ENCODE measurements at regions not wholly inside any gene's neighbourhood (a gene's known extent, or its start where the extent isn't known, plus 50 kb on each side); places are given as distances from the start of the nearest gene placed in this dataset.

DNA sequence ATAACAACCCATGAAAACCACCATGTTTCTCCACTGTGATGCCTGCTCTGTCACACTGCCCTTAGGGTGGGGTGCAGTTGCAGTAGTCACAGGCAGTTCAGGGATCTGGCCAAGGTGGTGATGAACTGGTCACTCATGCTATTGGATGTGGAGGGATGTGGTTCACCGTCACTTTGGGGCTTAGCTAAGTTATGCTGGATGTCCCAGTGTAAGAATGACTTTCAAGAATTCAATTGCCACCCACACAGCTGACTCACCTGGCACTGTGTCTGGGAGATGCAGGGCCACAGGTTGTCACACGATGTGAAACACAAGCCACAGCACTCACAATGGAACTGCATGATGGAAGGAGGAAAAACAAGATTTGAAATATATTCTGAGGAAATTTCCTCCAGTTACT, 146.1 kb upstream of the CTNNB1 start:
- no peak for DNase-seq

DNA sequence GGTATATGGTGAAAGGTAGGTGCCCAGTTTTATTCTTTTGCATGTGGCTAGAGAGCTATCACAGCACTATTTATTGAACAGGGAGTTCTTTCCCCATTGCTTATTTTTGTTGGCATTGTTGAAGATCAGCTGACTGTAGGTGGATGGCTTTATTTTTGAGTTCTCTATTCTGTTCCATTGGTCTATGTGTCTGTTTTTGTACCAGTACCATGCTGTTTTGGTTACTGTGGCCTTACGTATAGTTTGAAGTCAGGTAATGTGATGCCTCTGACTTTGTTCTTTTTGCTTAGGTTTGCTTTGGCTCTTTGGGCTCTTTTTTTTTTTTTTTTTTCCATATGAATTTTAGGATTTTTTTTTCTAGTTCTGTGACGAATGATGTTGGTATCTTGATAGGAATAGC, 139.2 kb upstream of the CTNNB1 start:
- no peak for DNase-seq

DNA sequence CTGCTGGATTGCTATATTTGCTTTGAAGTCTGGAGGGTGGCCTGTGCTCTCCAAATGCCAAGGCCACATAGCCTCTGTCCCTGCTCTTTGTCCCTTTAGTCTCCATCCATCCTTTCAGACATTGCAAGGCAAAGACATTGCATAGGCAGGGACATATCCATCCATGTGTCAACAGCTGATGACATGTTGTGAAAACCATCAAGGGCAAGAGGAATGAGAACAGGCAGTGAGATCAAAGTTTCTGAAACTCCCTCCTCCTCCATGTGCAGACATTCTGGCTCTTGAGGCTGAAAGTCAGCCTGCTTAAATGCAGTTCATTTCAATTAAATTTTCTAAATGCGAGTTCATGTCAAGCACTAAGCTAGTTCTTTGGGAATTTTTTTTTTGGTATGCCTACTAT, 135.2 kb upstream of the CTNNB1 start:
- DNase-seq: no peak

DNA sequence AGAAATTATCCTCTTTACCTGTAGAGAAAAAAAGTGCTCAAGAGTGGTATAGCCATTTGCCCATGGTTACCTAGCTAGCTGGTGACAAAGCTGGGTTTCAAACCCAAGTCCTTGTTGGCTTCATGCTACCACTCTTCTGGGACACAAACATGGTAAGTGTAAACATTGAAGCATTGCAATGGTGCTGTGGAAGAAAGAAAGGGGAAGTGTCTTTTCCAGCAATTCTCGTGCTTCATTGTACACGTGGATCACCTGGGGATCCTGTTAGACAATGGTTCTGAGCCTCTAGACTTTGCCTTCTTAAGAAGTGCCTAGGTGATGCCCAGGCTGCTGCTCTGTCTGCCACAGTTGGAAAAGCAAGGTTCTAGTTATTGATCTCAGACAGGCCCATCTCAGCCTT, 134.8 kb upstream of the CTNNB1 start:
- no peak for DNase-seq

DNA sequence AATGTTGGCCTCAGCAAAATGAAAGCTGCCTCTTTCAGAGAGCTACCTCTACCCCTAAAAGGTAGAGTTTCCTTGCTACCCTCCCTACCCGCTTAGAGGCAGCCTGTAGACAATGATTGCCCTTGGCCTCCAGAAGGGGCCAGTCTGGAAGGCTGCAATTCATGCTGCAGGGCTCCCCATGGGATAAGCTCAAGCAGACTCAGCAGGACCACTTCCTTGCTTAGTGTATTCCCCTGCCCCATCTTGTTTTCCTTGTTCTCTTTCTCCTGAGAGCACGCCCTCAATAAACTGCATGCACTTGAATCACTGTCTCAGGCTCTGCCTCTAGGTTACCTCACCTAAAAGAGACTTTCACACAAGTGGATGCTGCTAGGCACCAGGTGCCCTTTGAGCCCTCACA, 134.0 kb upstream of the CTNNB1 start:
- DNase-seq: no peak

DNA sequence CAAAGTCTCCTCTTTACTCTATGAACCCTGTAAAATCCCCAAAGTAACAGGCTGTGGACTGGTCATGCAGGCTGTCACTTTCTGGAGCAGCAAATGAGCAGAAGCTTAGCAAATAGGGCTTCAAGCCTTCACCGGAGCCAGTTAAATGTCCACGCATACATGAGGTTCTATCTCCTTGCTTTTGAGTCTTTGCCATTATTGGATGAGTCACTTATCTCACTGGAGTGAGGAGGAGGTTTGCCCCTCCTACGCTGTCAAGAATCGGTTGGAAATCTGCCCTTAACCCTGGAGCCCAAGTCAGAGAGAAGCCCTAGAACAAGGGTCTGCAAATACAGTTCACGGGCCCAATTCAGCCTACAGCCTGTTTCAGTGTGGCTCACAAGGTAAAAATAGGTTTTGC, 126.1 kb upstream of the CTNNB1 start:
- DNase-seq: no peak

DNA sequence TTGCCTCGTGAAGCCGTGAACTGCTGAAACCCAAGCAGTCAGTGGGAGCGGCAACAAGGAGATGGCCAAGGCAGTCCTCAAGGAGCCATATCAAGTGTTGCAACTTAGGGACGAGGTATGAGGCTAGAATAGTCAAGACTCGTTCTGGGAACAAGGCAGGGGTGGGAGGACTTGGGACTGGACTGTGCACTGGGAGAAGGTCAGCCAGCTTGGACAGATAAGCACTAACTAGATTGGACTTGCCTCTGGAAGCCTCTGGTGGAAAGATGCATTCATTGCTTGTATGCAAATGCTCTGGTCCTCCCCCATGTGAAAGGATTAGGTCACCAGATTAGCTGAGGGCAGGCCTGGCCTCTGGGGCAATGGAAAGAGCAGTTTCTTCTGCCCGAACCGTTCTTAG, 123.3 kb upstream of the CTNNB1 start:
- no peak for DNase-seq

DNA sequence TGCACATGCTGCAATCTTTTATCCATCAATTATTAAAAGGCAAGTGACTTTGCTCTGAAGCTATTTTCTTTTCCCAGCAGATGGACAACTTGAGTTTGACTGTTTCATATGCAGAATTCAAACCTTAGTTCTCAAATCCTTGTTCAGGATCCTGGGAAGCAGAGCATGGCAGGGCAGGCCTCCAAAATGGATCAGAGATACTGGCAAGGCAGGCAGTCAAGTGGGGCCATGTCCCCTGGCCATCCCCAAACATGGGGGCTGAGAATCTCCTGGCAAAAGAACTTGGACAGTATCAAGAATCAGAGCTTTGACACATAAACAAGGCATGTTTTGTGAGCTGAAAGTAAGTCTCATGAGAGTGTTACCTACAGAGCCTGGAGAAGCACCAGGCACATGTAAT, 122.9 kb upstream of the CTNNB1 start:
- no peak for DNase-seq

DNA sequence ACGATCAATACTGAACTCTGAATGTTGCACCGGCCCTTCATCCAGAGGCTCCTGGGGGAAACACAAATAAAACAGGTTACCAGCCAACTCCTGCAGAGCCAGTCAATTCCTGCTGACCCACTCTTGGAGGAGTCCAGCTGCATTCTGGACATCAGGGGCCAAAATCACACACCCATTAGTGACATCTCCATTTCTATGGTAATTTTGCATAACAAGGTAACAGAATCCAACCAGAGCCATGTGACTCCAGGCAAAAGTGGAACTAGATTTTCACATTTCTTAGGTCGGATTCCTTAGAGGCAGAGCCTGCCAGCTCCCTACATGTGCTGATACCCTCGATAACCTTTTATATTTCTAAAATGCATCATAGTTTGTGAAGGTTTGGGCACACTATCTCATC, 119.2 kb upstream of the CTNNB1 start:
- no peak for DNase-seq

DNA sequence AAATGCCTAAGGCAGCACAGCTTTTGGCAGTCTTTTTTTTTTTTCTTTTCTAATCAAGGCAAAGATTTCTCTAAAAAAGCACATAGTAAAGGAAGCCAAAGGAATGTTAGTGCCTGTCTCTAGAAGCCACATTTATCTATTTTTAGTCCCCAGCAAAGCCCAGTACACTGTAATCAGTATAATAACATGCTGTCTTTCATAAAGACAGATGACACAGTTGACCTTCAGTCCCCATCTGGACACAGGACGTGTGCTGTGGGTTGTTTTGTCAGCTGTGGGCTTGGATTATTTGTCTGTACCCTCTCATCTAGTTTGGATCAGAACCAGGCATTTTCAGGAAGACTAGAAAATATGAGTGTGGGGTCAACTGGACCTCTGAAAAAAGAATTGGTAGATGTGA, 110.4 kb upstream of the CTNNB1 start:
- DNase-seq: no peak

DNA sequence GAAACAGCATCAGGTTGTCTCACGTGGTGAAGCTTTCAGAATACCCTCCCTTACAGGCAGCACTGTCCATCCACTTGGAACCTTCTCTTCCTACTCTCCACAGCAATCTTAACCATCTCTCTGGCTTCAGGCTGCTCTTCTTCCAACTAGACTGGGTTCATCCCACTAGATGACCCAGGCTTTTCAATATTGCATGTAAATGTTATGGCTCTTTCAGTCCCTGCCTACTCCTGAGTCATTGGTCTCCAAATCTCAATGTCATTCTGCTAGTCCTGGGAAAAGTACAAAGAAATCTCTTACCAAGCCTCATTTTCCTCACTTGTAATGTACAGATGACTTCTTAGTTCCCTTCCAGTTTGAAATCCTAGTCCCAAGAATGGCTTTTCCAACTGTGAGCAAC, 109.7 kb upstream of the CTNNB1 start:
- DNase-seq: no peak

DNA sequence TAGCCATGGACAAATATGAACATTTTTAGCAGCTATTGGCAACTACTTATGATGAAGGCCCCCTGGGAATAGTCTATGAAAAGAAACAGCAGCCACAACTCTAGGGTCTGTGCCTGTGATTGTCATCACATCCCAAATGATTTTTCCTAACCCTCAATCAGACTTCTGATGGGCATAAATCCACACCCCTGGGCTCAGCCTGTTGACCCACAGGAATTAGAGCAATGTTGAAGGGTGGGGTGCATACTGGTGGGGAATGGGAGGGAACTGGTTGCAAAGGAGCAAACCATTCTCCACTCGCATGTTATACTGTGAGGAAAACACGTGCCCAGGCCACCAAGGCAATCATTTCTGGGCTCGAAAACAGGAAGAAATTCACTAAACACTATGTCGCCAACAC, 106.5 kb upstream of the CTNNB1 start:
- DNase-seq: no peak

DNA sequence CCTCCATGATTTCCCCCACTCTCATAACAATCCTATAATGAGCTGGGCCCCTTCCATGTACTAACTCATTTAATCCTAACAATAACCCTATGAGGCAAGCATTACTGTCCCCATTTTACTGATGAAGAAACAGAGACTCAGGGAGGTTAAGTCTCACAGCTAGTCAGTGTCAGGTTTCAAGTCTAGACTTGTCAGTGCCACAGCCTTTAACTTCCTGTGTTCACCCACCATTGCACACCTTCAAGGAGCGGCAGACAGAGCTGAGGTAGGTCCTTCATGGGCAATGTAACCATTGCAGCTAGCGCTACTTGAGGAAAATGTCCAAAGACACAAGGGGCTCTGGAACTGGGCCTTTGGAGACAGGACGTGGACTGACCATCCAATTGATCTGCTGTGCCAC, 105.8 kb upstream of the CTNNB1 start:
- no peak for DNase-seq

DNA sequence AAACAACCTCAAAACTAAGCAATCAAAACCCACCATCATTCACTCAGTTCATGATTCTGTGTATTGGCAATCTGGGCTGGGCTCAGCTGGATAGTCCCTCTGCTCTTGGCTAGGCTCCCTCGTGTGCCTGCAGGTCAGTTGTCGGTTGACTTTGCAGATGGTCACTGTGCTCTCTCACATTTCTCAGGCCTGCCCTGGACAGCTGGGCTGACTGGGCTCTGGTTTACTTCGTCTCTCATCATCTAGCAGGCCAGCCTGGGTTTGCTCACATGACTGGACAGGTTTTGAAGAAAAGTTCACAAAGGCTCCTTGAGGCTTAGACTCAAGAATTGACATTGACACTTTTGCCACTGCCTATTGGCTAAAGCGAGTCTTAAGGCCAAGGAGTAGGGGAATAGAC, 105.0 kb upstream of the CTNNB1 start:
- DNase-seq: no peak

DNA sequence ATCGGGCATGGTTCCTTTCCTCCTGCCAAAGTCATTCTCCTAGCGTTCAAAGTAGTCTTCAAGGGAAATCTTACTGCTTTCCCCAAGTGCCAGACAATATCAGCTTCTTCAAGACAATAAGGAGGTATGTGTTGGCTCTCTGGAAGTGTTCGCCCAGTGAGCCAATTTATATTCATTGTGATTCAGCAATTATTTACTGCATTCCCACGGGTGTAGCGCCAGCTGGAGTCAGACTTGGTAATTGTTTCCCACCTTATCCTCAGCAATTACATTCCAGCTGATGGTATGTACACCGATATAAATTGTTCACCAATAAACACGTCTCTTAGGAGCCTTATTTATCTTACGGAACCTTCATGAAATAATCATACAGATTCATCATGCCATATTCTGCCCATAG, 103.6 kb upstream of the CTNNB1 start:
- no peak for DNase-seq

DNA sequence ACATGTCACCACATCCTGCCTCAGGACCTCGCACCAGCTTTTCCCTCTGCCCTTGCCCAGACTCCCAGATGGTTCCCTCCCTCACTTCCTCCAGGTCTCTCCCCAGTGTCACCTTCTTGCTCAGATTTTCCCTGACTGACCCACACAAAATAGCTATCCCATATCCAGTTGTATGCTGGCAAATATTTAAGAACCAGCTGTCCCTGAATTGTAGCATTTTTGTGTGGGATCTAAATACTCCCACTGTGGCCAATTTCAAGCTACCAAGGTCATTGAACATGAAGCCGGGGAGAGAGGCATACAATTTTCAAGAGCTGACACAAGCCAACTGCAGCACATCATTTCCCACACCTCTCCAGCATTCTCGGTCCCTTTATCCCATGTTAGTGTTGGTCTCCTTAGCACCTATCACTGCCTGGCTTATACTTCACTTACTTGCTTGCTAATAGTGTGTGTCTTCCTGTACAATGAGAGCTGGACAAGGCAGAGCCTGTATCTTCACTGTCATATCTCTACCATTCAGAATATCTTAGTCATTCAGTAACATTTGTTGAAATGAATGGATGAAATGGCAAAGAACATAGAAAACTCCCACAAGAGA, 101.3 kb upstream of the CTNNB1 start:
- no peak for DNase-seq

DNA sequence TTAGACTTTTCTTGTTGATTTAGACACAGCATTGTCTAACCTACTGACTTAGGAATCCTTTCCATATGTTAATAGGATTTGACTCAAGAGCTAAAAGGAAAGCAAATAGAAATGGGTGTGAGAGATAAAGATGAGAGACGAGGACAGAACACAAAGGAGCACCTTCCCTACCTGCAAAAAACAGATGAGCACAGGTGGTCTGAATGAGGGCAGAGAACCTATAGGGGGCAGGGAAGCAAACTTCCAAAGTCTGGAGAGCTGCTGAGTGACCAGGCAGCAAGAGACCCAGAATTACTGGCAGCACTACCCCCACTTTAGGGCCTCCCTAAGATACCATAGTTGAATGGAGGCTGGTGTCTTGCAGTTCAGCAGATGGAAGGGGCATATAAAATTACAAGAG, 98.1 kb upstream of the CTNNB1 start:
- no peak for DNase-seq

DNA sequence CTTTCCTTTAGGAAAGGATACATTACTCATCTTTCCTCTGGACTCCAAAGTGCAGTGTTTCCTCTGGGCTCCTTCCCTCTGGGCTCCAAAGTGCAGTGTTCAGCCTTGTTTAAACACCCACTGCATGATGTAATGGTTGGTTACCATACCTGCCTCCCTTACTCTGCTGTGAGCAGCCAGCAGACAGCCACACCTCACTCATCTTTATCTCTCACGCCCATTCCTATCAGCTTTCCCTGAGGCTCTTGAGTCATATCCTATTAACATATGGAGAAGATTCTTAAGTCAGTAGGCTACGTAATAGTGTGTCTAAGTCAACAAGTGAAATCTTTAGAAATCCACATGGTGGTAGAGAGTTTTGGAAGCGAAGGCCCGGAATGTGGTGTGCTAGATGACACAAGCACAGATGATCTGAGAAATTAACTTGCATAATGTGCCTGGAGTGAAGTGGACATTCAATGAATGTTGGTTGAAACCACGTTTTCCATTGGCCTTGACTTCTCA, 97.2 kb upstream of the CTNNB1 start:
- DNase-seq: no peak

DNA sequence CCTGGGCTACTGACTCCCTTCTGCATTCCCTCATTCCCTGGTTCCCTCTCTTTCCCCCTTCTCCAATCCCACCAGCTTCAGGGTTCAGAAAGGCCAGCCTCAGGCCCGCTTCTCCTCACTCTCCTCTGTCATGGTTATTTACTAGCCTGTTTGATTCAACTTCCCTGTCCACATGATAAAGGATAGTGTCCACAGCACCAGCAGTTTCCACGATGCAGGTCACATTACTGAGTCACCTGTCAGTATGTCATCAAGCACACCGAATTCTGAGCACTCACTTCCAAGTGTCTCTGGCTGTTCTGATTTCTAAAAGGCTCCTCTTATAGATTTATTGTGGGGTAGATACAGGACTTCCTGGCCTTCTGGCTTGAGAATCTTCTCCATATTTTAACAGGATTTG, 96.6 kb upstream of the CTNNB1 start:
- no peak for DNase-seq

DNA sequence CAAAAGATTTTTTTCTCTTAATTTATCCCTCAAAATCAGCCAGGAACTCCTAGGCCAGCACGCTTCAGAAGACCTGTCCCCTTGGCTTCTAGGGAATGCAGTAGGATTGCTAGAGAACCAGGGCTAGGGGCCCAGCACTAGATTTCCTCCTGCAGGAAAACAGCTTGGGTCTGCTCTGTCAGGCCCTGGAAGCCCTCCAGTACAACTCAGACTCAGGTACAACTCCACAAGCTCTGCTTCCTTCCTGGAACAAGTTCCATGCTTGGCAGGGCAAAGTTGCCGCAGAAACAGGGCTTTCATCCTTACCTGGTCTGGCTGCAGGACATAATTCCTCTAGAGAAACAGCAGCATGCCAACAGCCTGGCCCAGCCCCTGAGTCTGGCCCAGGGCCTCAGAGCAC, 96.1 kb upstream of the CTNNB1 start:
- no peak for DNase-seq

DNA sequence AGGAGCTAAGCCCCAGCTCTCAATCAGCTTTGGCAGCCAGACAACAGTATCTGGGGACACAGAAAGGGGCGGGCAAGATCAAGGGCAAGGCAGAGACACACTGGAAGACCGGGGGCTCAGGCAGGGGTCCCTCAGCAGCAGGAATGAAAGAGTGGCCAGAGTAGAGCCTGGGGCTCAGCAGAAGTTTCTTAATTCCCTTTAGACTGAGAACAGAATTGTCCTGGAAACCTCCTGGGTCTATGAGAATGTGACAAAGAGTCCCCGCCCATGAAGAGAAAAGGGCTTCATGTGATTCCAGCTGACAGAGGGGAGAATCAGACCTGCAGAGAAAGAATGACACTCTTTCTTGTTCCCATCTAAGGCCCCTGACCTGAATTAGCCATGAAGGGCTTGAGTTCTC, 95.2 kb upstream of the CTNNB1 start:
- no peak for DNase-seq

DNA sequence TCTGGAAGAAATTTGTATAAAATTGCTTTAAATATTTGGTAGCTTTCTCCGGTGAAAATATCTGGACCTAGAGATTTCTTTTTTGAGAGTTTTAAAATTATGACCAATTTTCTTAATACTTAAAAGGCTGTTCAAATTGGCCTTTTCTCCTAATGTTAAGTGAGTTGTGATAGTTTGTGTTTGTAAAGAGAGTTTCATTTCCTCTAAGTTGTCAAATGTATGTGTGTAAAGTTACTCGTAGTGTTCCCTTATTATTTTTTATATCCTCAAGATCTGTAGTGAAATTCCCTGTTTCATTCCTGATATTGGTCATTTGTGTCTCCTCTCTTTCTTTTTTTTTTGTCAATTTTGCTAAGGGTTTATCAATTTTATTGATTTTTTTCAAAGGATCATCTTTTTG, 92.6 kb upstream of the CTNNB1 start:
- DNase-seq: no peak

DNA sequence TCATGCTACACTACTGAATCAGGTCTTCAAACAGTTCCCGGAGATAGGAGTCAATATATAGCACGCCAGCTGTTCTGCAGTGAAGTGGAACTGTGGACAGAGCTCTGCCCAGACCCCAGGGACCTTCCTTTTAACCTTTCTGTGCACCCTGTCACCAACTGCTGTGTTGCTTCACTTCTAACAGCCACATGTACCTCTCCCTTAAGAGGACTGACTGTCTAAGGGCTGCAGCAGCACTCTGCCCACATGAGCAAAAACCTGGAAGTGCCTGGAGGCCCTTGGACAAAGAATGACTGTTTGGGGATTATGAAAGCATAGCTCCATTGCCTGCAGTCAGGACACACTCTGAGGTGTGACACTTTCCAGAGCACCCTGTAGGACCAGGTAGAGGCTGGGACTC, 88.3 kb upstream of the CTNNB1 start:
- DNase-seq: no peak

DNA sequence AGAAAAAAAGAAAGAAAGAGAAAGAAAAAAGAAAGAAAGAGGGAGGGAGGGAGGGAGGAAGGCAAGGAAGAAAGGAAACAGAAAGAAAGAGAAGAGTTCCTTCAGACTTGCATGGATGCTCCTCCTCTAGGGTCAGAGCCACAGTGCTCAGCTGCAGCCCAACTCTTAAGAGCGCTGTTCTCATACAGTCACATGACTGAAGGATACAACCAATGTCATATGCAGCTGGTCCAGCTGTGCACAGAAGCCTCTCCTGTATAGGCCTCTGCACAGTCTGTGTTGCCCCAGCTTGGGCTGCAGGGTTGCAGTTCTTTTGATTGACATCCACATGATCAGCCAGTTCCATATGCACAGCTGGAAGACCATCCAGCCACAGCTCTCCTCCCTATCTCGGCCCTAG, 86.8 kb upstream of the CTNNB1 start:
- DNase-seq: no peak

DNA sequence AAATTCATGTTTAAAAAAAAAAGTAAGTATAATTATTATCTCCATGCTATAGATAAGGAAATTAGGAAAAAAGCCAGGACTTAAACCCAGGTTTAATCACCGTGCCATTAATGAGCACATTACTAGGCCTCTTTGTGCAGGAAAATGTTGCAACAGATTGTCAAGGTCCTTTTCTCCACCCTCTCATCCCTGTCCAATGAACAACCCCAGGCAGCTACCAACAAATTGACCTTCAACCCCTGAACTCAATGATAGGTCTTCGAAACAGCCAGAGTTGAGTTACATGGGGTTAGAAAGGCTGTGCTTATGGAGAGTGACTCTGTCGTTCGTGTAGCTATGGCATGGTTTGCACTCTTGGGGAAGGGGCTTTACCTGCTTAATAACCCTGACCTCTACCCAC, 84.2 kb upstream of the CTNNB1 start:
- DNase-seq: no peak

DNA sequence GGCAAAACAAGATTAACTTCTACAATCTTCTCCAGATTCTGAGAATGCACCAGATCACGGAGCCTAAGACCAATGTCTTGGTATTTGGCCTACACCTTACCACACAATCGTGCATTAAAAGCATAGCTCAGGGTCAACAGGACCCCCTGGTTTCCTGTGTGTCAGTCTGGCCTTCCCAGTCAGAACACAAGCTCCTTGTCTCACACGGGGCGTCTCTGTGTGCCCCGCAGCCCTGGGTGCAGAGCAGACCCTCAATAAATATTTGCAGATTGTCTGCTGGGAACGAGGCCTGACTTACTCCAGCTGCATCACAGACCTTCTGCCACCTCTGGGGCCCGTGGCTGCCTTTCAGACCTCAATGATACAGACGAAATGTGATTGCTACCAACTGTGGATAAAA, 82.5 kb upstream of the CTNNB1 start:
- DNase-seq: no peak

Measured in CD4-positive, alpha-beta T cell treated with Interleukin-6 for 4 hours (primary cell).